K562 (cell line): ENCODE measurements at regions not wholly inside any gene's neighbourhood (a gene's known extent, or its start where the extent isn't known, plus 50 kb on each side); places are given as distances from the start of the nearest gene placed in this dataset.

Experiments
- CEBPB ChIP-seq: fragments of 450-650 bp; IDR thresholded peaks from 2 replicates; pipeline ENCODE4 v1.6.1; 2016; ENCODE audit warnings: missing genetic modification characterization, missing compliant biosample characterization
- CTCF ChIP-seq, 3 experiments: IDR thresholded peaks in 2 of 3; conservative IDR thresholded peaks in 1 of 3; 2 replicates each; pipeline ENCODE4 v1.5.1; 2011 to 2012; ENCODE audit warnings: low read length in 3 of 3, mild to moderate bottlenecking in 3 of 3, control low read depth in 2 of 3, improper control_type of control experiment in 1 of 3, inconsistent platforms in 1 of 3, low read depth in 1 of 3, mixed read lengths in 1 of 3, moderate library complexity in 1 of 3; ENCODE audit not compliant: insufficient read depth in 2 of 3
- EGR1 ChIP-seq: fragments of 450-650 bp; conservative IDR thresholded peaks from 2 replicates; pipeline ENCODE4 v1.6.1; 2017; ENCODE audit warnings: mild to moderate bottlenecking
- EP300 ChIP-seq: IDR thresholded peaks from 2 replicates; pipeline ENCODE4 v1.6.1; 2012; ENCODE audit warnings: low read length, improper control_type of control experiment
- EZH2 ChIP-seq: IDR thresholded peaks from 2 replicates; pipeline ENCODE4 v1.6.1; 2012; ENCODE audit warnings: low read depth, mild to moderate bottlenecking, inconsistent platforms, low read length, borderline replicate concordance
- LARP7 ChIP-seq: fragments of 450-650 bp; IDR thresholded peaks from 2 replicates; pipeline ENCODE4 v1.6.1; 2016
- MED1 ChIP-seq: sonication (generic); formaldehyde crosslinking; IDR thresholded peaks from 2 replicates; pipeline ENCODE4 v1.8.1; 2023; ENCODE audit warnings: missing genetic modification reagents, borderline replicate concordance
- NR2C2 ChIP-seq, 2 experiments: fragments of 200-800 bp in 1 of 2; sonication (Bioruptor generic) in 1 of 2; sonication (generic) in 1 of 2; formaldehyde crosslinking in 1 of 2; IDR thresholded peaks; 2 replicates each; pipeline versions ENCODE4 v1.6.1 to v1.8.0; 2016 to 2022; ENCODE audit warnings: mild to moderate bottlenecking in 1 of 2, missing compliant biosample characterization in 1 of 2, missing genetic modification characterization in 1 of 2, missing genetic modification reagents in 1 of 2
- PHF8 ChIP-seq: fragments of 200-600 bp; sonication (generic); IDR thresholded peaks from 2 replicates; pipeline ENCODE4 v1.6.1; 2012; ENCODE audit warnings: mixed run types, mild to moderate bottlenecking, inconsistent platforms, low read length, moderate library complexity, borderline replicate concordance
- TBP ChIP-seq: optimal IDR thresholded peaks from 2 replicates; pipeline ENCODE3; 2011; ENCODE audit warnings: low read depth, low read length, improper control_type of control experiment
- YBX1 ChIP-seq: fragments of 450-650 bp; IDR thresholded peaks from 2 replicates; pipeline ENCODE4 v1.7.1; 2016; ENCODE audit warnings: mild to moderate bottlenecking

GRCh38 chr7:3109311-3109915, 65.7 kb upstream of the CARD11 start:
- no peak for TF ChIP-seq CEBPB
- no peak for TF ChIP-seq EP300
- no peak for TF ChIP-seq CTCF (IDR thresholded peaks at IDR 0.05 in 2 of 3, conservative IDR thresholded peaks at IDR 0.05 in 1 of 3; ENCODE audit: insufficient read depth in 2 of 3, low read depth in 1 of 3, low read length in 3 of 3)
- TF ChIP-seq LARP7: no peak
- TF ChIP-seq PHF8: no peak
- no peak for TF ChIP-seq EZH2
- TF ChIP-seq NR2C2 (CRISPR knock-in tag; IDR thresholded peaks at IDR 0.05): no peak
- no peak for TF ChIP-seq NR2C2 (tag; IDR thresholded peaks at IDR 0.05)
- no peak for TF ChIP-seq EGR1
- no peak for TF ChIP-seq MED1
- TF ChIP-seq TBP: no peak
- TF ChIP-seq YBX1: no peak
